Mesenchymal stem cell (in vitro differentiated cells and primary cell): ENCODE measurements at regions not wholly inside any gene's neighbourhood (a gene's known extent, or its start where the extent isn't known, plus 50 kb on each side); places are given as distances from the start of the nearest gene placed in this dataset.
A peak's percentile ranks its signal among the peaks of the same experiment; 100 is the strongest.

Experiments
- DNase-seq: peaks from one replicate; pipeline ENCODE4 v3.0.0-alpha.2; 2013
- H2AFZ ChIP-seq: one replicate; pipeline ENCODE4 v1.6.1; 2013; ENCODE audit warnings: low read depth, mild to moderate bottlenecking, control low read depth, inconsistent platforms, low read length, moderate library complexity
- H2AK5ac ChIP-seq: 2 replicates; pipeline ENCODE4 v1.6.1; 2013; ENCODE audit warnings: low read length, moderate library complexity, mild to moderate bottlenecking, inconsistent platforms; ENCODE audit not compliant: severe bottlenecking
- H2BK120ac ChIP-seq: one replicate; pipeline ENCODE4 v1.6.1; 2013; ENCODE audit warnings: low read depth, mild to moderate bottlenecking, inconsistent platforms, low read length, moderate library complexity
- H2BK12ac ChIP-seq, 2 experiments: one replicate each; pipeline ENCODE4 v1.6.1; 2013; ENCODE audit warnings: inconsistent platforms in 2 of 2, low read length in 2 of 2, mild to moderate bottlenecking in 2 of 2, moderate library complexity in 2 of 2, control low read depth in 1 of 2
- H2BK15ac ChIP-seq: one replicate; pipeline ENCODE4 v1.6.1; 2013; ENCODE audit warnings: mild to moderate bottlenecking, low read depth, inconsistent platforms; ENCODE audit not compliant: poor library complexity, severe bottlenecking
- H2BK5ac ChIP-seq: 2 replicates; pipeline ENCODE4 v1.6.1; 2013; ENCODE audit warnings: low read depth, mild to moderate bottlenecking, low read length, control low read depth, inconsistent platforms; ENCODE audit not compliant: poor library complexity, severe bottlenecking
- H3K14ac ChIP-seq, 2 experiments: one replicate each; pipeline ENCODE4 v1.6.1; 2013; ENCODE audit warnings: inconsistent platforms in 2 of 2, low read length in 2 of 2, control low read depth in 1 of 2, mild to moderate bottlenecking in 1 of 2, moderate library complexity in 1 of 2
- H3K18ac ChIP-seq, 2 experiments: one replicate each; pipeline ENCODE4 v1.6.1; 2013; ENCODE audit warnings: inconsistent platforms in 2 of 2, low read length in 2 of 2, control low read depth in 1 of 2, low read depth in 1 of 2, mild to moderate bottlenecking in 1 of 2
- H3K23ac ChIP-seq, 2 experiments: one replicate each; pipeline ENCODE4 v1.6.1; 2013; ENCODE audit warnings: inconsistent platforms in 2 of 2, low read length in 2 of 2, mild to moderate bottlenecking in 2 of 2, moderate library complexity in 2 of 2, control low read depth in 1 of 2
- H3K27ac ChIP-seq: 2 replicates; pipeline ENCODE4 v1.5.1; 2013; ENCODE audit warnings: mild to moderate bottlenecking, moderate library complexity, low read length, control low read depth, inconsistent platforms; ENCODE audit not compliant: poor library complexity, severe bottlenecking
- H3K27me3 ChIP-seq, 2 experiments: 2 replicates each; pipeline versions ENCODE4 v1.6.1 to v1.7.0; 2013; ENCODE audit warnings: low read length in 2 of 2, mild to moderate bottlenecking in 2 of 2, moderate library complexity in 2 of 2, control low read depth in 1 of 2, inconsistent platforms in 1 of 2; ENCODE audit not compliant: control insufficient read depth in 1 of 2, insufficient read depth in 1 of 2
- H3K36me3 ChIP-seq, 2 experiments: 2 replicates each; pipeline versions ENCODE4 v1.6.1 to v1.7.0; 2013; ENCODE audit warnings: low read length in 2 of 2, control low read depth in 1 of 2, inconsistent platforms in 1 of 2, low read depth in 1 of 2, mild to moderate bottlenecking in 1 of 2; ENCODE audit not compliant: insufficient read depth in 2 of 2, control insufficient read depth in 1 of 2
- H3K4ac ChIP-seq, 2 experiments: one replicate each; pipeline ENCODE4 v1.6.1; 2013; ENCODE audit warnings: inconsistent platforms in 2 of 2, low read length in 2 of 2, mild to moderate bottlenecking in 2 of 2, moderate library complexity in 2 of 2, control low read depth in 1 of 2, low read depth in 1 of 2
- H3K4me1 ChIP-seq: 2 replicates; pipeline ENCODE4 v1.6.1; 2013; ENCODE audit warnings: low read depth, low read length, control low read depth; ENCODE audit not compliant: control insufficient read depth, insufficient read depth
- H3K4me2 ChIP-seq: 2 replicates; pipeline ENCODE4 v1.6.1; 2013; ENCODE audit warnings: low read length, mild to moderate bottlenecking, inconsistent platforms; ENCODE audit not compliant: poor library complexity, severe bottlenecking
- H3K4me3 ChIP-seq, 2 experiments: 2 replicates each; pipeline versions ENCODE4 v1.5.1 to v1.7.0; 2013; ENCODE audit warnings: low read length in 2 of 2, mild to moderate bottlenecking in 2 of 2, control low read depth in 1 of 2, low read depth in 1 of 2; ENCODE audit not compliant: insufficient read depth in 1 of 2
- H3K79me1 ChIP-seq: replicated peaks from 2 replicates; pipeline ENCODE4 v1.6.1; 2013; ENCODE audit warnings: mild to moderate bottlenecking, control low read depth, low read length, inconsistent platforms; ENCODE audit not compliant: poor library complexity, severe bottlenecking
- H3K9ac ChIP-seq: 2 replicates; pipeline ENCODE4 v1.7.0; 2013; ENCODE audit warnings: mild to moderate bottlenecking, low read length, moderate library complexity
- H3K9me3 ChIP-seq: 2 replicates; pipeline ENCODE4 v1.7.0; 2013; ENCODE audit warnings: mild to moderate bottlenecking, low read length; ENCODE audit not compliant: control insufficient read depth
- H4K8ac ChIP-seq: one replicate; pipeline ENCODE4 v1.6.1; 2013; ENCODE audit warnings: inconsistent platforms, mild to moderate bottlenecking, low read length, moderate library complexity
- H4K91ac ChIP-seq: one replicate; pipeline ENCODE4 v1.6.1; 2013; ENCODE audit warnings: mild to moderate bottlenecking, low read length, inconsistent platforms
- WGBS: methylation state at CpG from one replicate; pipeline ENCODE4 v1.1.7; 2013; ENCODE audit warnings: mixed read lengths; 5-methylcytosine and 5-hydroxymethylcytosine counted together

- Histone ChIP-seq H3K9me3 (no peaks in the 10 kb centered on the region), H3K9ac (no peak overlapping the region), H2BK12ac (no peak overlapping the region), H4K91ac (no peak overlapping the region), H2AK5ac (no peak overlapping the region), H2BK5ac (no peak overlapping the region), H3K4ac (no peak overlapping the region), H2BK15ac (no peak overlapping the region), H3K36me3 (no peaks in the 10 kb centered on the region), H4K8ac (no peak overlapping the region), H3K4me3 (no peak overlapping the region), H2AFZ (no peak overlapping the region), H3K79me1 (no peaks in the 10 kb centered on the region), H3K27me3 (no peaks in the 10 kb centered on the region), H3K14ac (no peak overlapping the region), H3K23ac (no peak overlapping the region), H3K18ac (no peak overlapping the region), H3K4me2 (no peak overlapping the region), H3K27ac (peak overlapping the region; percentile 46), H2BK120ac (no peak overlapping the region), H3K4me1 (peaks cover 1% of the 10 kb centered on the region)
- DNase-seq: no peak
- WGBS: no CpG with 5 or more reads among the region's 1 CpG
Measured at GRCh38 chr4:11599064-11599463, 170.4 kb upstream of the HS3ST1 start.

GRCh38 chr4:11598591-11598990 lies 169.9 kb upstream of the HS3ST1 start:
- Histone ChIP-seq H3K14ac (no peak overlapping the region), H2AFZ (no peak overlapping the region), H3K27ac (no peak overlapping the region), H3K36me3 (no peaks in the 10 kb centered on the region), H3K18ac (no peak overlapping the region), H2BK15ac (no peak overlapping the region), H3K4me2 (no peak overlapping the region), H3K4ac (no peak overlapping the region), H3K9ac (no peak overlapping the region), H2BK12ac (no peak overlapping the region), H4K8ac (no peak overlapping the region), H2BK120ac (no peak overlapping the region), H3K4me1 (no peaks in the 10 kb centered on the region), H3K27me3 (no peaks in the 10 kb centered on the region), H3K4me3 (no peak overlapping the region), H2BK5ac (no peak overlapping the region), H3K9me3 (no peaks in the 10 kb centered on the region), H2AK5ac (no peak overlapping the region), H3K79me1 (no peaks in the 10 kb centered on the region), H4K91ac (no peak overlapping the region), H3K23ac (no peak overlapping the region)
- DNase-seq: no peak
- 93% methylated on average over 4 of the region's 4 CpGs for WGBS

GRCh38 chr4:11597506-11597905 lies 168.8 kb upstream of the HS3ST1 start:
- Histone ChIP-seq H2AFZ (no peak overlapping the region), H3K27ac (no peak overlapping the region), H3K14ac (no peak overlapping the region), H3K18ac (no peak overlapping the region), H3K9me3 (no peaks in the 10 kb centered on the region), H3K79me1 (no peaks in the 10 kb centered on the region), H3K23ac (no peak overlapping the region), H2BK120ac (no peak overlapping the region), H2AK5ac (no peak overlapping the region), H2BK15ac (no peak overlapping the region), H4K8ac (no peak overlapping the region), H3K27me3 (no peaks in the 10 kb centered on the region), H2BK12ac (no peak overlapping the region), H3K4ac (no peak overlapping the region), H4K91ac (no peak overlapping the region), H3K36me3 (no peaks in the 10 kb centered on the region), H3K4me2 (no peak overlapping the region), H2BK5ac (no peak overlapping the region), H3K4me3 (no peak overlapping the region), H3K9ac (no peak overlapping the region), H3K4me1 (no peaks in the 10 kb centered on the region)
- no peak for DNase-seq
- 92% methylated on average over 4 of the region's 4 CpGs for WGBS

GRCh38 chr4:11596989-11597388 lies 168.3 kb upstream of the HS3ST1 start:
- H3K36me3 ChIP-seq: no peaks in the 10 kb centered on the region
- no peak overlapping the region for H4K8ac ChIP-seq
- H4K91ac ChIP-seq: no peak overlapping the region
- H3K14ac ChIP-seq: no peak overlapping the region
- H2BK120ac ChIP-seq: no peak overlapping the region
- no peak overlapping the region for H3K4me2 ChIP-seq
- H3K27ac ChIP-seq: no peak overlapping the region
- H2BK15ac ChIP-seq: no peak overlapping the region
- H2AFZ ChIP-seq: no peak overlapping the region
- H3K4me1 ChIP-seq: no peaks in the 10 kb centered on the region
- no peaks in the 10 kb centered on the region for H3K9me3 ChIP-seq
- no peak overlapping the region for H2BK12ac ChIP-seq
- no peak overlapping the region for H3K18ac ChIP-seq
- H3K79me1 ChIP-seq: no peaks in the 10 kb centered on the region
- no peak overlapping the region for H3K4me3 ChIP-seq
- H3K4ac ChIP-seq: no peak overlapping the region
- H3K9ac ChIP-seq: no peak overlapping the region
- no peak overlapping the region for H2AK5ac ChIP-seq
- no peak overlapping the region for H3K23ac ChIP-seq
- H2BK5ac ChIP-seq: no peak overlapping the region
- no CpG with 5 or more reads among the region's 2 CpGs for WGBS
- DNase-seq: no peak
- H3K27me3 ChIP-seq: no peaks in the 10 kb centered on the region
